HEK293T (cell line): ENCODE measurements at regions not wholly inside any gene's neighbourhood (a gene's known extent, or its start where the extent isn't known, plus 50 kb on each side); places are given as distances from the start of the nearest gene placed in this dataset.

Experiments used
- ARNT ChIP-seq: fragments of 450-650 bp; IDR thresholded peaks from 2 replicates; pipeline ENCODE4 v1.6.1; 2017; ENCODE audit warnings: mild to moderate bottlenecking
- BHLHE40 ChIP-seq: fragments of 450-650 bp; IDR thresholded peaks from 2 replicates; pipeline ENCODE4 v1.6.1; 2016; ENCODE audit warnings: mild to moderate bottlenecking, moderate library complexity, borderline replicate concordance
- FOXA1 ChIP-seq: fragments of 450-650 bp; IDR thresholded peaks from 2 replicates; pipeline ENCODE4 v1.6.1; 2016; ENCODE audit warnings: mild to moderate bottlenecking
- FOXM1 ChIP-seq: fragments of 450-650 bp; IDR thresholded peaks from 2 replicates; pipeline ENCODE4 v1.6.1; 2017; ENCODE audit warnings: mild to moderate bottlenecking, borderline replicate concordance
- NFRKB ChIP-seq: fragments of 450-650 bp; IDR thresholded peaks from 2 replicates; pipeline ENCODE4 v1.6.1; 2016; ENCODE audit warnings: mild to moderate bottlenecking, moderate library complexity
- SP1 ChIP-seq: fragments of 450-650 bp; IDR thresholded peaks from 2 replicates; pipeline ENCODE4 v1.6.1; 2017
- ZNF384 ChIP-seq: fragments of 450-650 bp; IDR thresholded peaks from 2 replicates; pipeline ENCODE4 v1.6.1; 2016

- TF ChIP-seq NFRKB (no peak), SP1 (no peak), FOXA1 (no peak), BHLHE40 (no peak), FOXM1 (no peak), ZNF384 (no peak), ARNT (no peak)
These were observed 422.1 kb downstream of the DMAC1 start for GRCh38 chr9:7377489-7377888.
